Ovary (tissue), 3 donors: ENCODE measurements at regions not wholly inside any gene's neighbourhood (a gene's known extent, or its start where the extent isn't known, plus 50 kb on each side); places are given as distances from the start of the nearest gene placed in this dataset.

ENCODE experiments used
- POLR2A ChIP-seq: fragments of 450-650 bp; IDR thresholded peaks from one replicate; pipeline ENCODE4 v1.6.1; 2017; ENCODE audit warnings: antibody characterized with exemption, mild to moderate bottlenecking, moderate library complexity
- TF ChIP-seq, protein P1 (sequence below), 3 donors: fragments of 450-650 bp in 2 of 3; fragments of 200-600 bp in 1 of 3; IDR thresholded peaks; one replicate each; pipeline versions ENCODE4 v1.5.1 to v1.8.0; 2016 to 2022; ENCODE audit warnings: antibody characterized with exemption in 3 of 3, mild to moderate bottlenecking in 1 of 3
- donor health status: DM: no; HTN: no; CAD: no.

DNA sequence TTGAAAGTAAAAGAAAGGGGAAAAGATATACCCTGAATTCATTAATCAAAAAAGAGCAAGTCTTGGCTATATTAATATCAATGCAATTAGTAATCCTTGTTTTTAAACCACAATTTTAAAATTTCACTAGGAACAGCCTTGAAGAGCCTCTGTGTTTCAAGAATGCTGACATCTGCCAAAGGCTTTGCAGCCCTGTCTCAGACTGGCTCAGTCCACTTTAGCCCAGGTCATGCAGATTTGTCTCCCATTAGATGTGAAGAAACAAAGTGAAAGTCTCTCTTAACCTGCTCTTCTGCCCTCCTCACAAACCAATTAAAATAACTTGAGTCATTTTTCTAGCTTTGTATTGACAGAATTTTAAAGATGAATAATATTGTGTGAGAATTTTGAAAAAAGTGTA, 102.7 kb upstream of the CARMIL1 start:
- TF ChIP-seq, protein P1, sequence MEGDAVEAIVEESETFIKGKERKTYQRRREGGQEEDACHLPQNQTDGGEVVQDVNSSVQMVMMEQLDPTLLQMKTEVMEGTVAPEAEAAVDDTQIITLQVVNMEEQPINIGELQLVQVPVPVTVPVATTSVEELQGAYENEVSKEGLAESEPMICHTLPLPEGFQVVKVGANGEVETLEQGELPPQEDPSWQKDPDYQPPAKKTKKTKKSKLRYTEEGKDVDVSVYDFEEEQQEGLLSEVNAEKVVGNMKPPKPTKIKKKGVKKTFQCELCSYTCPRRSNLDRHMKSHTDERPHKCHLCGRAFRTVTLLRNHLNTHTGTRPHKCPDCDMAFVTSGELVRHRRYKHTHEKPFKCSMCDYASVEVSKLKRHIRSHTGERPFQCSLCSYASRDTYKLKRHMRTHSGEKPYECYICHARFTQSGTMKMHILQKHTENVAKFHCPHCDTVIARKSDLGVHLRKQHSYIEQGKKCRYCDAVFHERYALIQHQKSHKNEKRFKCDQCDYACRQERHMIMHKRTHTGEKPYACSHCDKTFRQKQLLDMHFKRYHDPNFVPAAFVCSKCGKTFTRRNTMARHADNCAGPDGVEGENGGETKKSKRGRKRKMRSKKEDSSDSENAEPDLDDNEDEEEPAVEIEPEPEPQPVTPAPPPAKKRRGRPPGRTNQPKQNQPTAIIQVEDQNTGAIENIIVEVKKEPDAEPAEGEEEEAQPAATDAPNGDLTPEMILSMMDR (IDR thresholded peaks at IDR 0.05): no peak
- no peak for TF ChIP-seq POLR2A
